Right ventricle myocardium superior (tissue), 1 donor: ENCODE measurements at regions not wholly inside any gene's neighbourhood (a gene's known extent, or its start where the extent isn't known, plus 50 kb on each side); places are given as distances from the start of the nearest gene placed in this dataset.

ENCODE experiments used
- ATAC-seq: fragments of 200-7000 bp; cut with Tn5 transposase; one replicate; pipeline ENCODE4 v1.9.1; 2020; ENCODE audit warnings: mild to moderate bottlenecking; ENCODE audit not compliant: poor library complexity
- DNase-seq: peaks from one replicate; pipeline ENCODE4 v3.0.0-alpha.2; 2020
- intact Hi-C: fragments of 100-400 bp; cut with DNase I; formaldehyde crosslinking; loops from one replicate; pipeline ENCODE4 v1.11.2; 2022
- donor health status: DM: no; HTN: yes; CAD: no; lungs with severe emphysema.

DNA sequence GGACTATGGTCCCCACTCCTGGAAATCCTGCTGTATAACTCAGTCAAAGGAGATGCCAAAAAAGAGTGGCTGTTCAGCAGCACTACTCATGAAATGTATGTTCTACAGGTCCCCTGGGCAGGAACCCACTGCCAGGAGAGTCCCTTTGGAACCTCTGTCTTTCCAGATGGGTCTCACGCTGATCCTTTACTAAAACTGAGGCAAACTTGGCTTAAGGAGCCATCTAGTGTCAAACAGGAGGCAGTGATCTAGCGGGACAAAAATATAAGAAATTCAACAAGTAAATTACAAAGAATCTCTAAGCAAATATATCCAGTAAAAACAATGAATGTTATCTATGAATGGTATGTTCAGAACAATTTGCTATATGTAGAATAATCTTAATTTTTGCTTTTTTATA lies 80.5 kb upstream of the PRMT6 start:
- intact Hi-C loops, result no loop called here

GRCh38 chr1:106978477-106979322 lies 77.8 kb upstream of the PRMT6 start:
- ATAC-seq (no peak), DNase-seq (no peak)
- intact Hi-C loops, result no loop called here

More for the DNA sequence above, 80.5 kb upstream of the PRMT6 start:
- DNase-seq, result no peak
- no peak for ATAC-seq

DNA sequence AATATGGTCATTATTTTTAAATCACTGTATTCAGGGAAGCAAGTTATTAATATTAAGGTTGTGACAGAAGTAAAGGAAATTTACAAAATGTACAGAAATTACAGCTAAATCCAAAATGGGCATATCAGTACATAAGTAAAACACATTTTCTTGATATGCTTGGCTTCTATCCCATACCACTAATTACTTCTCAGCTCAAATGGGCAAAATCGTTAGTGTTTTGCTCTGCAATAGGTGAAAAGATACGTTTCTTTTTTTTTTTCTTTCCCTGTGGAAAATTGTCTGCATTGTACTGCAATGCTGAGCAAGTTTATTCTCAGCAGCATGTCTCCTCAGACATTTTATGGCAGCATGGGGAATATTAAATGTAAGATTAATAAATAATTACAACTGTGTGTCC lies 77.1 kb upstream of the PRMT6 start:
- no peak for ATAC-seq
- no peak for DNase-seq
- intact Hi-C loops, result no loop called here

DNA sequence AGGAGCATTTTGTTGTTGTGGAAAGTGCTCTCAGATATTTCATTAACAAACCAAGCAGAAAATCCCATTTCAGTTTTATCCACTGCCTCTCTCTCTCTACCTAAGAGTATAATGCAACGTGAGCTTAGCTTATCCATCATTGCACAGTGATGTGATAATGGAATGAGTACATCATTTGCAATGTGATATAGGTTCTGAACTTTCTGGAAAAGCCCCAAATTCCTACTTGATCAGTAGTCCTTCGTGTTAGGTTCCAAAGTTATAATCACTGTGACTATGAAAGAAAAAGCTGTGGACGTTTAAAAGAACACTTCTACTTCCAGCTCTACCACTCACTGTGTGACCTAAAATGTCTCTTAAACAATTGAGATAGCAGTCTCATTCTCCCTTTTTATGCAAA lies 76.4 kb upstream of the PRMT6 start:
- intact Hi-C loops, result no loop called here
- ATAC-seq (no peak), DNase-seq (no peak)

DNA sequence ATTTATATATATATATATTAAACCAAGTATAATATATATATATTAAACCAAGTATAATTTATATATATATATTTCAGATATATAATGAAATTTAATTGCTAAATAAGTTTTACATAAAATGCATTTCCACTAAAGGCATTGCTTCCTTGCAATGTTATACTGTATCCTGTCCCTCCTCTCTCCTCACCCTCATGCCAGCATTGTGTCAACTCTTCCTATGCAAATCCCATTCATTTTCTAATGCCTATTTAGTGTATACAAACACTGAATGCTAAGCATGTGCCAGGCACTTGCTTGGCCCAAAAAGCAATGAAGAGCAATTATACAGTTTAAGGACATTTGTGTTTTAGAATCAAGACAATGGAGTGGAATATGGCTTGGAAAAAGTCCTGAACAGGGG lies 71.7 kb upstream of the PRMT6 start:
- DNase-seq (no peak), ATAC-seq (no peak)
- intact Hi-C loops, result no loop called here

DNA sequence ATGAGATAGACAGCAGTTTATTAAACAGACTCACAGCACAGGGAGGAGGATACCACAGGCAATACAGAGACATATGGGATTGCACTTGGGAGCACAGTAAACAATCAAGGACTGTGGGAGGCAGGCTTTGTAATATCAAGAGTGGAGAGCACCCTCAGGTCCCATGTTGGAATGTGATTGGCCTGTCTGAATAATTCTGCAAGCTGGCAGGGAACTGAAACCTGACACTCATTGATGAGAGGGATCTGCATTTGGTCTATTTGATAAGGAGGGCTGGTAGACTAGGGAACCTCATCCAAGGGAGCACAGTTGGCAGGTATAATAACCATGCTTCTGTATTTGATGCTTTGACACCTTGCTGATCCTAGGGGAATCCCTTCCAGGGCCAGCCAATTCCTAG lies 69.9 kb upstream of the PRMT6 start:
- ATAC-seq (no peak), DNase-seq (no peak)
- intact Hi-C loops, result no loop called here

DNA sequence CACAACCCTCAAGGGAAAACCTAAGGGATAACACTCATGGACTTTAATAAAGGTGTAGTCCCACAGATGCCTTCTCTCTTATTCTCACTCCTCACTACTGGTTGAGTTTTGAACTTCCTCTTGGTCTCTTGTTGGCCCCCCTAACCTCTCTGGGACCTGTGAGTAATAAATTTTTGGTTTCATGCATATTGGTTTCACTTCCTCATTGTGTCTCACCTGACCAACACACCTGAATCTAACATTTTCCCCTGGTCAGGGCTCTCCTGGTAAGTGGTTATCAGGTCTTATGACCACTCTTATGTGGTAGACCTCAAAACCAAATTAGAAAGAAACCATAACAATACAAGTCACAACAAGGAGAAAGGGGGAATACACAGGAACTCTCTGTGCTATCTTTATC lies 60.5 kb upstream of the PRMT6 start:
- intact Hi-C loops, result no loop called here
- no peak for DNase-seq
- no peak for ATAC-seq

GRCh38 chr1:106998431-106999002 lies 58.0 kb upstream of the PRMT6 start:
- DNase-seq (no peak), ATAC-seq (no peak)
- intact Hi-C loops, result no loop called here

DNA sequence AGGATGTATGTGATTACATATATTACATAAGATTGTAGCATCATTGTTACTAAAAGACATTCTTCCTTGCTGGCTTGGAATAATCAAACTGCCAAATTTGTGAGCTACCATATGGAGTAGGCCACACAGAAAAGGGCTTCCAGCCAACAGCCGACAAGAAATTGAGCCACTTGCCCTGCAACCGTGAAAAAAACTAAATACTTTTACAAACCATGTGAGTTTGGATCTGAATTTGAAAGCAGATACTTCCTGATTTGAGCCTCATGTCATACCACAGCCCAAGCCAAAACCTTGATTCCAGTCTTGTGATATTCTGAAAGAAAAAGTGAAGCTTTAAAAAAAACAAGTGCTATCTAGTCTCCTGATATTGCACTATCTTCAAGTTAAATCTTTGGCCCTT lies 55.6 kb upstream of the PRMT6 start:
- no peak for DNase-seq
- no peak for ATAC-seq
- intact Hi-C loops, result no loop called here

- no peak for DNase-seq
- ATAC-seq, result no peak
- intact Hi-C loops, result no loop called here
Observed at GRCh38 chr1:107003972-107004371, 52.5 kb upstream of the PRMT6 start.

- DNase-seq (no peak), ATAC-seq (no peak)
- intact Hi-C loops, result no loop called here
Observed at GRCh38 chr1:107004421-107004820, 52.1 kb upstream of the PRMT6 start.
